Osteoblast (primary cell): ENCODE measurements at regions not wholly inside any gene's neighbourhood (a gene's known extent, or its start where the extent isn't known, plus 50 kb on each side); places are given as distances from the start of the nearest gene placed in this dataset.
"Not testable (repeated sequence)": the region's sequence is repeated elsewhere in the genome, so short reads cannot be mapped to it uniquely, and the experiment has no call there.

Source experiments
- DNase-seq: peaks from one replicate; pipeline ENCODE4 v3.0.0; 2011; ENCODE audit warnings: low spot score, mixed read lengths; ENCODE audit not compliant: insufficient read length; ENCODE audit errors: missing footprints
- H2AFZ ChIP-seq: 2 replicates; pipeline ENCODE4 v1.6.0; 2011; ENCODE audit warnings: mild to moderate bottlenecking, low read length
- H3K27ac ChIP-seq: 2 replicates; pipeline ENCODE4 v1.5.1; 2011; ENCODE audit warnings: mild to moderate bottlenecking, low read depth, low read length, moderate library complexity
- H3K27me3 ChIP-seq: 2 replicates; pipeline ENCODE4 v1.6.0; 2012; ENCODE audit warnings: mild to moderate bottlenecking, control low read depth, inconsistent platforms, low read length, moderate library complexity; ENCODE audit not compliant: insufficient read depth
- H3K36me3 ChIP-seq: 2 replicates; pipeline ENCODE4 v1.5.1; 2011; ENCODE audit warnings: mild to moderate bottlenecking, low read length, control low read depth, moderate library complexity; ENCODE audit not compliant: insufficient read depth
- H3K4me1 ChIP-seq: 2 replicates; pipeline ENCODE4 v1.5.1; 2011; ENCODE audit warnings: mild to moderate bottlenecking, low read length, control low read depth, moderate library complexity; ENCODE audit not compliant: insufficient read depth
- H3K4me2 ChIP-seq: 2 replicates; pipeline ENCODE4 v1.6.0; 2011; ENCODE audit warnings: mild to moderate bottlenecking, low read length; ENCODE audit not compliant: insufficient read depth
- H3K4me3 ChIP-seq: fragments of 200-600 bp; sonication (generic); 3 replicates; pipeline ENCODE4 v1.5.1; 2012; ENCODE audit warnings: mild to moderate bottlenecking, low read length, inconsistent platforms; ENCODE audit not compliant: insufficient read depth
- H3K79me2 ChIP-seq: 2 replicates; pipeline ENCODE4 v1.6.0; 2012; ENCODE audit warnings: mild to moderate bottlenecking, low read length, control low read depth, inconsistent platforms; ENCODE audit not compliant: insufficient read depth
- H3K9me3 ChIP-seq: 2 replicates; pipeline ENCODE4 v1.5.1; 2011; ENCODE audit warnings: low read depth, low read length, control low read depth
- H4K20me1 ChIP-seq: 2 replicates; pipeline ENCODE4 v1.6.0; 2012; ENCODE audit warnings: mild to moderate bottlenecking, low read length, control low read depth; ENCODE audit not compliant: insufficient read depth
- CTCF ChIP-seq: IDR thresholded peaks from 2 replicates; pipeline ENCODE4 v1.5.1; 2011; ENCODE audit warnings: mild to moderate bottlenecking, low read depth, low read length, moderate library complexity; ENCODE audit errors: extremely low read depth

GRCh38 chr15:62369454-62369853 lies 204.4 kb upstream of the C2CD4B start:
- Histone ChIP-seq H3K79me2 (no peaks in the 10 kb centered on the region), H3K4me1 (no peaks in the 10 kb centered on the region), H3K4me3 (no peak overlapping the region), H3K4me2 (no peak overlapping the region), H3K36me3 (no peaks in the 10 kb centered on the region), H3K27ac (no peak overlapping the region), H3K9me3 (no peaks in the 10 kb centered on the region), H3K27me3 (peaks cover 19% of the 10 kb centered on the region), H4K20me1 (no peaks in the 10 kb centered on the region), H2AFZ (no peak overlapping the region)
- no peak for TF ChIP-seq CTCF
- no peak for DNase-seq

- not testable (repeated sequence) for H4K20me1 ChIP-seq, H3K4me3 ChIP-seq, H3K27ac ChIP-seq, H2AFZ ChIP-seq, H3K9me3 ChIP-seq, H3K27me3 ChIP-seq, H3K36me3 ChIP-seq, H3K4me2 ChIP-seq, H3K4me1 ChIP-seq, H3K79me2 ChIP-seq, DNase-seq
Measured at GRCh38 chr15:62371683-62372082, 206.6 kb upstream of the C2CD4B start.

- H2AFZ ChIP-seq = no peak overlapping the region
- H3K27me3 ChIP-seq = peaks cover 2% of the 10 kb centered on the region
- TF ChIP-seq CTCF = no peak
- no peak overlapping the region for H3K27ac ChIP-seq
- no peaks in the 10 kb centered on the region for H3K4me1 ChIP-seq
- H3K9me3 ChIP-seq = no peaks in the 10 kb centered on the region
- no peak for DNase-seq
- H3K4me3 ChIP-seq = no peak overlapping the region
- H4K20me1 ChIP-seq = no peaks in the 10 kb centered on the region
- no peaks in the 10 kb centered on the region for H3K79me2 ChIP-seq
- H3K36me3 ChIP-seq = no peaks in the 10 kb centered on the region
- H3K4me2 ChIP-seq = no peak overlapping the region
Measured at GRCh38 chr15:62377736-62378480, 212.8 kb upstream of the C2CD4B start.

- Histone ChIP-seq H3K36me3 (no peaks in the 10 kb centered on the region), H3K9me3 (no peaks in the 10 kb centered on the region), H3K27me3 (peaks cover 2% of the 10 kb centered on the region), H3K4me3 (no peak overlapping the region), H3K79me2 (no peaks in the 10 kb centered on the region), H4K20me1 (no peaks in the 10 kb centered on the region), H2AFZ (no peak overlapping the region), H3K4me1 (no peaks in the 10 kb centered on the region), H3K4me2 (no peak overlapping the region), H3K27ac (no peak overlapping the region)
- no peak for DNase-seq
- no peak for TF ChIP-seq CTCF
Measured at GRCh38 chr15:62378772-62379498, 213.8 kb upstream of the C2CD4B start.
